ENCODE measurements at regions not wholly inside any gene's neighbourhood (a gene's known extent, or its start where the extent isn't known, plus 50 kb on each side); places are given as distances from the start of the nearest gene placed in this dataset.

GRCh38 chr5:92329759-92330158 is 946.6 kb upstream of the ARRDC3 start:
- no peaks in the 10 kb centered on the region for H3K4me1 ChIP-seq
- WGBS (ENCODE audit: insufficient coverage, low coverage, low lambda C conversion rate, missing lambda C conversion rate), result 63% methylated on average over 3 of the region's 3 CpGs
- H3K4me3 ChIP-seq, result no peak overlapping the region
- TF ChIP-seq CTCF (IDR thresholded peaks at IDR 0.05) (no peak), POLR2A (IDR thresholded peaks at IDR 0.05) (no peak)
- DNase-seq (no peak), ATAC-seq (no peak)
- no peaks in the 10 kb centered on the region for H3K36me3 ChIP-seq
- intact Hi-C loops (cut with DNase I), result no loop called here
- no peaks in the 10 kb centered on the region for H3K27me3 ChIP-seq
- H3K27ac ChIP-seq, result no peak overlapping the region
- no peaks in the 10 kb centered on the region for H3K9me3 ChIP-seq

DNA sequence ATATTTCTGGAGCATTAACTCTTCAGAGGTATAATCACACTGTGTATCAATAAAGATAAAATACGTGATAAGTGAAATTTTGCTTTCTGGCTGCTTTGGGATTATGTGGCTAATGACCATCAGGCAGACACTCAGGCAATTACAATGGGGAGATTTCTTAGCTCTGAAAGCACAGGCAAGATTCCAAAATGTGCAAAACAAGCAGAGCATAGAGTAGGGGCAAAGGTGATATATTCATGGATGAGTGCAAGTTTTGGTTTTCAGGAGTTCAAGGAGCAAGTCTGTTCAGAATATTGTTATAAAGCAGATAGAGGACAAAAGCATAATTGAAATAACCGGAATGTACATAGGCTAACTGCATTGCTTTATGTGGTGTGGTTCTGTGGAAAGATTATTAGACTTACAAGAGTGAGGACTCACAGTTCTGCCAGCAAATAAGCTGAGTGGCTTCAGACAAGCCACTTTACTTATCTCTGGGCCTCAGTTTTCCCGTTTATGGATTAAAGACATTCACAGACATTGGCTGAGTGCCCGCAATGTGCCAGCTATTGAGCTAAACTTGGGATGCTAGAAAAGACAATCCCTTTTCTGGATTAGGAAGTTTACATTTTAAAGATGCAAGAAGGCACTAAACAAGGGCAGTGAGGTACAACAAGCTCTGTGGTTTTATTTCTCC is 945.6 kb upstream of the ARRDC3 start:
- DNase-seq (no peak), ATAC-seq (no peak)
- Histone ChIP-seq H3K4me3 (no peak overlapping the region), H3K4me1 (no peaks in the 10 kb centered on the region), H3K9me3 (no peaks in the 10 kb centered on the region), H3K36me3 (no peaks in the 10 kb centered on the region), H3K27me3 (no peaks in the 10 kb centered on the region), H3K27ac (no peak overlapping the region)
- intact Hi-C loops (cut with DNase I), result no loop called here
- 65% methylated on average over 4 of the region's 4 CpGs for WGBS (ENCODE audit: insufficient coverage, low coverage, low lambda C conversion rate, missing lambda C conversion rate)
- TF ChIP-seq POLR2A (IDR thresholded peaks at IDR 0.05) (no peak), CTCF (IDR thresholded peaks at IDR 0.05) (no peak)

DNA sequence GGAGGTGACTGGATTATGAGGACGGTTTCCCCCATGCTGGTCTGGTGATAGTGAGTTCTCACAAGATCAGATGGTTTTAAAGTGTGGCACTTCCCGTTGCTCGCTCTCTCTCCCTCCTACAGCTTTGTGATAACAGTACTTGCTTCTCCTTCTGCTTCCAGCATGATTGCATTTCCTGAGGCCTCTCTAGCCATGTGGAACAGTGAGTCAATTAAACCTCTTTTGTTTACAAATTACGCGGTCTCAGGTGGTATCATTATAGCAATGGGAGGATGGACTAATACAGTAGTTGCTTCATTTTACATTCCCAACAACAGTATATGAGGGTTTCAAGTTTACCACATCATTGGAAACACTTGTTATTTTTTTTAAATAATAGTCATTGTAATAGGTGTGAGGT is 937.3 kb upstream of the ARRDC3 start:
- no peak overlapping the region for H3K4me3 ChIP-seq
- no peaks in the 10 kb centered on the region for H3K36me3 ChIP-seq
- H3K9me3 ChIP-seq, result no peaks in the 10 kb centered on the region
- intact Hi-C loops (cut with DNase I), result no loop called here
- WGBS (ENCODE audit: insufficient coverage, low coverage, low lambda C conversion rate, missing lambda C conversion rate), result 76% methylated on average over 5 of the region's 5 CpGs
- H3K27me3 ChIP-seq, result no peaks in the 10 kb centered on the region
- DNase-seq (no peak), ATAC-seq (no peak)
- TF ChIP-seq POLR2A (IDR thresholded peaks at IDR 0.05) (no peak), CTCF (IDR thresholded peaks at IDR 0.05) (no peak)
- no peak overlapping the region for H3K27ac ChIP-seq
- no peaks in the 10 kb centered on the region for H3K4me1 ChIP-seq

DNA sequence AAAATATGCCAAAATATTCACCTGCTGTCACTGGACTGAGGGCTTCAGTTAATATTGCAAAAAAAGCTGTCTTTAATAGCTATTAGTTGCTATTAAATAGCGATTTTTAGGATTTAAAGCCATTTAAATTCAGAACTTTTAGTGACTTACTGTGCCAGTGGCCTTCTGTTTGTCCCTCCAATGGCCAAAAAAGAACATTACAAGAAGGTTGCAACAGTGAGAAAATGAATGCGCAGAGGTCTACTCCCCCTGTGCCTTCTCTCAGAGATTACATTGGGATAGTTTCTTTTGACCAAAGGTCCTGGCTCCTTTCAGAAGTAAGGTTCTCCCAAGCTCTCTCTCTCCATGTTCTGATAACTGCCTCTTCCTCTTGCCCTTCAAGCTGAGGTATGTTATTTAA is 930.3 kb upstream of the ARRDC3 start:
- ATAC-seq (no peak), DNase-seq (no peak)
- Histone ChIP-seq H3K9me3 (no peaks in the 10 kb centered on the region), H3K4me1 (no peaks in the 10 kb centered on the region), H3K4me3 (no peak overlapping the region), H3K36me3 (no peaks in the 10 kb centered on the region), H3K27me3 (no peaks in the 10 kb centered on the region), H3K27ac (no peak overlapping the region)
- TF ChIP-seq CTCF (IDR thresholded peaks at IDR 0.05), result no peak
- no peak for TF ChIP-seq POLR2A (IDR thresholded peaks at IDR 0.05)
- intact Hi-C loops (cut with DNase I), result no loop called here
- WGBS (ENCODE audit: insufficient coverage, low coverage, low lambda C conversion rate, missing lambda C conversion rate), result 61% methylated on average over 2 of the region's 2 CpGs
